LNCaP clone FGC (cell line): ENCODE measurements at regions not wholly inside any gene's neighbourhood (a gene's known extent, or its start where the extent isn't known, plus 50 kb on each side); places are given as distances from the start of the nearest gene placed in this dataset.

ENCODE experiments used
- DNase-seq: peaks from one replicate; pipeline ENCODE4 v3.0.0-alpha.2; 2011; ENCODE audit warnings: low read depth
- H3K4me3 ChIP-seq: 2 replicates; pipeline ENCODE4 v1.5.1; 2011; ENCODE audit warnings: mild to moderate bottlenecking, low read depth, low read length, control low read depth
- TF ChIP-seq, protein P1 (sequence below): IDR thresholded peaks from 2 replicates; pipeline ENCODE4 v1.5.1; 2012; ENCODE audit warnings: mild to moderate bottlenecking; ENCODE audit not compliant: control insufficient read depth, insufficient read depth; ENCODE audit errors: extremely low read depth

DNA sequence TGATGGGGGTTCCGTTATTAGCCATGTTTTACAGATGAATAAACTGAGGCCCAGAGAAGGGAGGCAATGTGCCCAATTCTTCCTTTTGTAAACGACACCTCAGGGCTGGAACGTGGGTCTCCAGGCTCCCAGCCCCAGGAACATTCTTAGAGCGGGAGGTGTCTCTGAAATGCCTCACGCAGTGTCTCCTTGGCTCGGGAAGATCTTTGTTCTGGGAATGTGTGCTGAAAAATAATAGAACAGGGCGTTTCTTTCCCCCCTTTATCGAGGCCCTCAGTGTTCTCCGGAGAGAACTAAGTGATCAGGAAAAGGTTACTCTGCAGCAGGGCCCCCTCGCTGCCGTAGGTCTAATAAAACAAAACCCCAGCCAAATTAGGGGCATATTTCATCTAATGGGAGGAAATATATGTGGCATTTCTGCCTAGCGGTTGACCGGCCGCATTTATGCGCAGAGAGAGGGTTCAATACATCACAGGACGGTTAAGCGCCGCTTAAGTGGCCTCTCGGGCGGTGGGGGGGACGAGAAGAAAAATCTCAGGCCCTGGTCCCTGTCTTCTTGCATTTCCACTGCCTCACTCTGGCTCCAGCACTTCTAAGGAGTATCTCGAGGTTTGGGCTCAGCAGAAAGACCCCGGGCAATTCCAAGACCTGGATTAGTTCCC, 564.3 kb downstream of the MN1 start:
- no peak overlapping the region for H3K4me3 ChIP-seq
- DNase-seq = no peak
- TF ChIP-seq, protein P1, sequence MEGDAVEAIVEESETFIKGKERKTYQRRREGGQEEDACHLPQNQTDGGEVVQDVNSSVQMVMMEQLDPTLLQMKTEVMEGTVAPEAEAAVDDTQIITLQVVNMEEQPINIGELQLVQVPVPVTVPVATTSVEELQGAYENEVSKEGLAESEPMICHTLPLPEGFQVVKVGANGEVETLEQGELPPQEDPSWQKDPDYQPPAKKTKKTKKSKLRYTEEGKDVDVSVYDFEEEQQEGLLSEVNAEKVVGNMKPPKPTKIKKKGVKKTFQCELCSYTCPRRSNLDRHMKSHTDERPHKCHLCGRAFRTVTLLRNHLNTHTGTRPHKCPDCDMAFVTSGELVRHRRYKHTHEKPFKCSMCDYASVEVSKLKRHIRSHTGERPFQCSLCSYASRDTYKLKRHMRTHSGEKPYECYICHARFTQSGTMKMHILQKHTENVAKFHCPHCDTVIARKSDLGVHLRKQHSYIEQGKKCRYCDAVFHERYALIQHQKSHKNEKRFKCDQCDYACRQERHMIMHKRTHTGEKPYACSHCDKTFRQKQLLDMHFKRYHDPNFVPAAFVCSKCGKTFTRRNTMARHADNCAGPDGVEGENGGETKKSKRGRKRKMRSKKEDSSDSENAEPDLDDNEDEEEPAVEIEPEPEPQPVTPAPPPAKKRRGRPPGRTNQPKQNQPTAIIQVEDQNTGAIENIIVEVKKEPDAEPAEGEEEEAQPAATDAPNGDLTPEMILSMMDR = no peak

- no peak overlapping the region for H3K4me3 ChIP-seq
- TF ChIP-seq, protein P1 = no peak
- no peak for DNase-seq
These were observed 562.5 kb downstream of the MN1 start for GRCh38 chr22:27238935-27239510.

DNA sequence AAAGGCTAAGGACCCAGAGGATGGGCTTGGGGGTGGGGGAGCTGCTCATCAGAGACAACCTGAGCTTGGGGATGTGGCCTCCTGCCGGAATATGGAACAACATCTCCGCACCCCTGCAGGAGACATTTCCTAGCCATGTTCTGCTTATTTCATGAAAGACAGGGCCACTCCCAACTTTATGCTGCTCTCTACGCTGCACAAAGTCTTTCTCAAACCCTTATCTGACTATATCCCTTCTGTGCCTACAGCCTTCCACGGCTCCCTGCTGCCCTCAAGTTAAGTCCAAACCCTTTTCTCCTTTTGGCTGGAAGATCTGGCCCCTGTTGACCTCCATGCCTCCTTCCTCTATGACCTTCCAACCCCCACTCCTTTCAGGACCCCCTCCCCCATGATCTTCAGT, 562.0 kb downstream of the MN1 start:
- TF ChIP-seq, protein P1 = no peak
- H3K4me3 ChIP-seq = no peak overlapping the region
- DNase-seq = no peak

DNA sequence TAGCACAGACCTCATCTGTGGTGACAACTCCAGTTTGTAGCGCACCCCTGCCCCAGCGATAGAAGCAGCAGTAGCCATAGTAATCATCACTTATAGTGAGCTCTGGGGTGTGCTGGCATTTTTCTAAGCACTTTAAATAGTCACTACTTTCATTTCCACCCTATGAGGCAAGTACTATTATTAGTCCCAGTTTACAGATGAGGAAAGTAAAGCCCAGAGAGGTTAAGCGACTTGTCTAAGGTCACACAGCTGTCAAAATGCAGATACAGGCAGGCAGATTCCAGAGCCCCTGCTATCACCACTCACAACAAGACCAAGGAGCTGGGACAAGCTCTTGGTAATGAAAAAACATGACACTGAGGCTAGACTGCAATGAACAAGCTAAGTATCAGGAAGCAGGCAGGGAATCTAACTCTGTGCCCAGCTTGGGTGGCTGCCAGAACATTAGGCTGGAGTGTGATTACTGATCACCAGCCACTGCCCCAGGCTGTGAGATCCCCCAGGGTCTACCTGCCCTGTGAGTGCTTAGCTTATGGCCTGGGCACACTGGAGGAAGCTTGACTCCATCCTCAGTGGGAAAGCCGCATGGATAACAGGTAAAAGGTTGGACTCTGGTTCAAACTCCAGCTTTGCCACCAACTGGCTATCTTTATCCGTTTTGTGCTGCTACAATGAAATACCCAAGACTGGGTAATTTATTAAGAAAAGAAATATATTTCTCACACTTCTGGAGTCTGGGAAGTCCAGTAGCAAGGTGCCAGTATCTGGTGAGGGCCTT, 561.1 kb downstream of the MN1 start:
- DNase-seq = no peak
- H3K4me3 ChIP-seq = no peak overlapping the region
- TF ChIP-seq, protein P1 = no peak

GRCh38 chr22:27241430-27242321, 559.9 kb downstream of the MN1 start:
- no peak for DNase-seq
- TF ChIP-seq, protein P1 = no peak
- H3K4me3 ChIP-seq = no peak overlapping the region

DNA sequence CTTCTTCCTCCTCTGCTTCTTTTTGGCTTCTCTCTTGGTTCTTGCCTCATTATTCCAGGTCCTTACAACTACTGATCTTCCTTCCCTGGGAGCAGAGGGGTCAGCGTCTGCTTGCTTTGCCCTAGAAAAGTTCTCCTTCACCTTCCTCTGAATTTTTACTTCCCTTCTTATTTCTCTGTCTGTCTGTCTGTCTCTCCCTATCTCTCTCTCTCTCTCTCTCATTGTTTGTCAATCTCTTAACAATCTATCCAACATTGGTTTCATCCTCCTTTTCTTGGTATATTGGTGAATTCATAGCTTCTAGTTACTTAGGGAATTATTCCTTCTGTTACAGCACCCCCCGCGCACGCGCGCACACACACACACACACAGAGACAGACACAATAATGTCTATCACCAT, 559.1 kb downstream of the MN1 start:
- TF ChIP-seq, protein P1 = no peak
- no peak overlapping the region for H3K4me3 ChIP-seq
- DNase-seq = no peak
